Right lobe of liver (tissue), 6 donors: ENCODE measurements at regions not wholly inside any gene's neighbourhood (a gene's known extent, or its start where the extent isn't known, plus 50 kb on each side); places are given as distances from the start of the nearest gene placed in this dataset.

ENCODE experiments used
- ATAC-seq, 4 donors: fragments of 200-7000 bp; cut with Tn5 transposase; one replicate each; pipeline ENCODE4 v1.9.1; 2020; ENCODE audit warnings: mild to moderate bottlenecking in 4 of 4, moderate library complexity in 4 of 4
- DNase-seq, 3 donors: peaks; one replicate each; pipeline ENCODE4 v3.0.0-alpha.2; 2020
- H3K27ac ChIP-seq, 3 donors: fragments of 200-600 bp; one replicate each; pipeline ENCODE4 v1.8.0; 2022
- H3K27me3 ChIP-seq, 2 donors: fragments of 200-600 bp; one replicate each; pipeline ENCODE4 v1.8.0; 2022
- H3K36me3 ChIP-seq, 4 donors: fragments of 200-600 bp; sonication (generic) in 1 of 4; one replicate each; pipeline versions ENCODE4 v1.5.1 to v1.8.0; 2017 to 2022; ENCODE audit warnings: control low read depth in 1 of 4
- H3K4me1 ChIP-seq, 4 donors: fragments of 200-600 bp; sonication (generic) in 1 of 4; one replicate each; pipeline versions ENCODE4 v1.5.1 to v1.8.0; 2017 to 2022; ENCODE audit warnings: control low read depth in 1 of 4
- H3K4me3 ChIP-seq, 3 donors: fragments of 200-600 bp; one replicate each; pipeline ENCODE4 v1.8.0; 2022
- H3K9me3 ChIP-seq, 4 donors: fragments of 200-600 bp; sonication (generic) in 1 of 4; one replicate each; pipeline versions ENCODE4 v1.5.1 to v1.8.0; 2017 to 2022; ENCODE audit warnings: control low read depth in 1 of 4
- POLR2A ChIP-seq: fragments of 450-650 bp; IDR thresholded peaks from one replicate; pipeline ENCODE4 v1.6.1; 2017; ENCODE audit warnings: antibody characterized with exemption, mild to moderate bottlenecking
- WGBS: methylation state at CpG from one replicate; pipeline ENCODE4 v1.1.6; 2018; ENCODE audit warnings: low coverage, low lambda C conversion rate; ENCODE audit not compliant: insufficient coverage; ENCODE audit errors: missing lambda C conversion rate; 5-methylcytosine and 5-hydroxymethylcytosine counted together
- intact Hi-C, 2 donors: fragments of 100-400 bp; cut with DNase I; formaldehyde crosslinking; loops; one replicate each; pipeline versions ENCODE4 v1.11.2 to v1.14.1; 2022
- TF ChIP-seq, protein P1 (sequence below), 4 donors: fragments of 200-600 bp in 3 of 4; fragments of 450-650 bp in 1 of 4; IDR thresholded peaks; one replicate each; pipeline versions ENCODE4 v1.5.1 to v1.8.0; 2016 to 2022; ENCODE audit warnings: antibody characterized with exemption in 4 of 4, mild to moderate bottlenecking in 2 of 4
- donor health status: DM: no; HTN: yes; CAD: no.
- donor health status: DM: no; HTN: no; CAD: no.
- donor health status: DM: no; HTN: no; CAD: no.
- donor health status: DM: no; HTN: yes; CAD: no.
- donor health status: DM: no; HTN: yes; CAD: no.

DNA sequence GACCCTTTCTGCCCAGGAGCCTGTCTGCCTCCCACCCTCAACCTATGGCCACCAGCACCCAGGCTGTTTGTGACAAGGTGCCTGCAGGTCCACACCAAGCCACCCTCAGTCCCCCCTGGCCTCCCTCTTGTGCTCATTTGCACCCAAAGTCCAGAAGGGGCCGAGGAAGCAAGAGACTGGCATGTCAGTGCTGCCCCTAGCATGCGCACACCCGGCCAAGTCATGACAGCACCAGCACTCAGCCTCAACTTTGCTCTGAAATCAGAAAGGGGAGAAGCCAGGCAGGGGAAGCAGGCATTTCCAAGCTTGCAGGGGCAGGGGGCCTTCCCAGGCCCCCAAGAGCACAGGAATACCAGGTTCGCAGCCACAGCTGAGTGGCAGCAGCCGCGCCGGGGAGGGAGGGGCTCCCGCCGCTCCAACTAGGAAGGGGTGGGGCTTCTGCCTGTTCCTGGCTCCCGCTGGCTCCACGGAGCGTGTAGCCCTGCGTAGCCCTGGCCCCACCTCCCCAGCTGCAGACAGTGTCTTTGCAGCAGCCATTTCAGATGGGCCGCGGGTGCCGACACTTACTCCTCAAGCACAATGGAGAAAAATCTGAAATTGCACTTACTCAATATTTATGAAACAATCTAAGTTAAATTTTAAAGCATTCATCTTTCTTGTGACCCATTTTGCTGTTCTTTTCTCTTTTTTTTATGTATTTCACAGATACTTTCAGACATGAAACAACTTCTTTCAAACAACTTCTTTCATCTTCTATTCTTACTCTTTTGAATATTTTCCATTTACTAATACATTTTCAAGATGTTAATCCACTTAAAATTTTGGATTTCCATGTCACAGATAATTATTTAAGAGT lies 54.9 kb upstream of the ABCB5 start:
- no peak for ATAC-seq
- TF ChIP-seq POLR2A: no peak
- TF ChIP-seq, protein P1, sequence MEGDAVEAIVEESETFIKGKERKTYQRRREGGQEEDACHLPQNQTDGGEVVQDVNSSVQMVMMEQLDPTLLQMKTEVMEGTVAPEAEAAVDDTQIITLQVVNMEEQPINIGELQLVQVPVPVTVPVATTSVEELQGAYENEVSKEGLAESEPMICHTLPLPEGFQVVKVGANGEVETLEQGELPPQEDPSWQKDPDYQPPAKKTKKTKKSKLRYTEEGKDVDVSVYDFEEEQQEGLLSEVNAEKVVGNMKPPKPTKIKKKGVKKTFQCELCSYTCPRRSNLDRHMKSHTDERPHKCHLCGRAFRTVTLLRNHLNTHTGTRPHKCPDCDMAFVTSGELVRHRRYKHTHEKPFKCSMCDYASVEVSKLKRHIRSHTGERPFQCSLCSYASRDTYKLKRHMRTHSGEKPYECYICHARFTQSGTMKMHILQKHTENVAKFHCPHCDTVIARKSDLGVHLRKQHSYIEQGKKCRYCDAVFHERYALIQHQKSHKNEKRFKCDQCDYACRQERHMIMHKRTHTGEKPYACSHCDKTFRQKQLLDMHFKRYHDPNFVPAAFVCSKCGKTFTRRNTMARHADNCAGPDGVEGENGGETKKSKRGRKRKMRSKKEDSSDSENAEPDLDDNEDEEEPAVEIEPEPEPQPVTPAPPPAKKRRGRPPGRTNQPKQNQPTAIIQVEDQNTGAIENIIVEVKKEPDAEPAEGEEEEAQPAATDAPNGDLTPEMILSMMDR (IDR thresholded peaks at IDR 0.05): no peak
- DNase-seq: no peak
- intact Hi-C loops: no loop called here
- Histone ChIP-seq H3K36me3 (no peaks in the 10 kb centered on the region), H3K9me3 (no peaks in the 10 kb centered on the region), H3K4me1 (no peaks in the 10 kb centered on the region), H3K27ac (no peak overlapping the region), H3K27me3 (no peaks in the 10 kb centered on the region), H3K4me3 (no peak overlapping the region)
- 82% methylated on average over 4 of the region's 16 CpGs for WGBS

GRCh38 chr7:20561466-20561865 lies 54.0 kb upstream of the ABCB5 start:
- Histone ChIP-seq H3K27ac (no peak overlapping the region), H3K36me3 (no peaks in the 10 kb centered on the region), H3K4me1 (no peaks in the 10 kb centered on the region), H3K9me3 (no peaks in the 10 kb centered on the region), H3K27me3 (no peaks in the 10 kb centered on the region), H3K4me3 (no peak overlapping the region)
- ATAC-seq: no peak
- DNase-seq: no peak
- WGBS: 55% methylated on average over 4 of the region's 4 CpGs
- no peak for TF ChIP-seq POLR2A
- TF ChIP-seq, protein P1 (IDR thresholded peaks at IDR 0.05): no peak
- intact Hi-C loops: no loop called here

GRCh38 chr7:20561908-20562307 lies 53.6 kb upstream of the ABCB5 start:
- H3K9me3 ChIP-seq: no peaks in the 10 kb centered on the region
- DNase-seq (no peak), ATAC-seq (no peak)
- intact Hi-C loops: no loop called here
- H3K36me3 ChIP-seq: no peaks in the 10 kb centered on the region
- no peaks in the 10 kb centered on the region for H3K4me1 ChIP-seq
- no peak overlapping the region for H3K27ac ChIP-seq
- TF ChIP-seq POLR2A: no peak
- TF ChIP-seq, protein P1 (IDR thresholded peaks at IDR 0.05): no peak
- no peaks in the 10 kb centered on the region for H3K27me3 ChIP-seq
- H3K4me3 ChIP-seq: no peak overlapping the region

DNA sequence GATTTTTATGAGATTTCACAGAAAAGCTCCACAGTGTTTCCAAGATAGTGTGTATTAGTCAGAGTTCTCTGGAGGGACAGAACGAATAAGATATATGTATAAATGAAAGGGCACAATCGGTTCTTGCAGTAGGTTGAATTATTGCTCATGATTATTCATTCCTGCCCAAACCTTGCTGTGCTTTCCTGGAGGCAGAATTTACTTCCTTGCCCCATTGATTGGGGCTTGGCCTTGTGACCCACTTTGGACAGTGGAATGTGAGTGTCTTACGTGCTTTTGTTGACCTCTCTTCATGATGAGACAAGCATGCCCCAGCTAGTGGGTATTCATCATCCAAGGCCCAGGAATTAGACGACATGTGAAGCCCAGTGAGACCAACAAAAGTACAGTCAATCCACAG lies 53.0 kb upstream of the ABCB5 start:
- TF ChIP-seq POLR2A: no peak
- TF ChIP-seq, protein P1 (IDR thresholded peaks at IDR 0.05): no peak
- intact Hi-C loops: no loop called here
- H3K4me3 ChIP-seq: no peak overlapping the region
- H3K27ac ChIP-seq: no peak overlapping the region
- ATAC-seq (no peak), DNase-seq (no peak)
- H3K36me3 ChIP-seq: no peaks in the 10 kb centered on the region
- no peaks in the 10 kb centered on the region for H3K9me3 ChIP-seq
- no peaks in the 10 kb centered on the region for H3K4me1 ChIP-seq
- H3K27me3 ChIP-seq: no peaks in the 10 kb centered on the region
- 46% methylated on average over 4 of the region's 4 CpGs for WGBS
